H9 (cell line): ENCODE measurements at regions not wholly inside any gene's neighbourhood (a gene's known extent, or its start where the extent isn't known, plus 50 kb on each side); places are given as distances from the start of the nearest gene placed in this dataset.

Source experiments
- DNase-seq: peaks from one replicate; pipeline ENCODE4 v3.0.0-alpha.2; 2017
- H2AFZ ChIP-seq: one replicate; pipeline ENCODE4 v1.6.1; 2013; ENCODE audit warnings: mild to moderate bottlenecking, low read length, control low read depth, moderate library complexity
- H2AK5ac ChIP-seq: 2 replicates; pipeline ENCODE4 v1.6.1; 2013; ENCODE audit warnings: low read length, control low read depth, mixed read lengths; ENCODE audit not compliant: insufficient read length
- H2BK120ac ChIP-seq: one replicate; pipeline ENCODE4 v1.6.1; 2013; ENCODE audit warnings: low read depth, mild to moderate bottlenecking, low read length, control low read depth, inconsistent platforms; ENCODE audit not compliant: poor library complexity, severe bottlenecking
- H2BK12ac ChIP-seq: 2 replicates; pipeline ENCODE4 v1.6.1; 2013; ENCODE audit warnings: low read length, control low read depth, mixed read lengths, low read depth; ENCODE audit not compliant: insufficient read length
- H2BK15ac ChIP-seq: 2 replicates; pipeline ENCODE4 v1.6.1; 2013; ENCODE audit warnings: low read depth, low read length, control low read depth
- H2BK20ac ChIP-seq: one replicate; pipeline ENCODE4 v1.6.1; 2013; ENCODE audit warnings: low read depth, mild to moderate bottlenecking, low read length, control low read depth, inconsistent platforms; ENCODE audit not compliant: poor library complexity, severe bottlenecking
- H2BK5ac ChIP-seq: 2 replicates; pipeline ENCODE4 v1.6.1; 2013; ENCODE audit warnings: low read length, control low read depth, mixed read lengths; ENCODE audit not compliant: insufficient read length
- H3K14ac ChIP-seq: 2 replicates; pipeline ENCODE4 v1.6.1; 2013; ENCODE audit warnings: low read length, control low read depth; ENCODE audit not compliant: insufficient read depth
- H3K18ac ChIP-seq: 2 replicates; pipeline ENCODE4 v1.6.1; 2013; ENCODE audit warnings: low read depth, mild to moderate bottlenecking, mixed read lengths, low read length, control low read depth; ENCODE audit not compliant: insufficient read length
- H3K23ac ChIP-seq: 2 replicates; pipeline ENCODE4 v1.6.1; 2013; ENCODE audit warnings: low read length, control low read depth, mixed read lengths, low read depth; ENCODE audit not compliant: insufficient read length
- H3K23me2 ChIP-seq: 2 replicates; pipeline ENCODE4 v1.6.1; 2013; ENCODE audit warnings: low read depth, mild to moderate bottlenecking, mixed read lengths, low read length, control low read depth; ENCODE audit not compliant: insufficient read length, poor library complexity, severe bottlenecking
- H3K27ac ChIP-seq: 2 replicates; pipeline ENCODE4 v1.5.1; 2013; ENCODE audit warnings: low read length, control low read depth, mixed read lengths, low read depth; ENCODE audit not compliant: insufficient read length
- H3K27me3 ChIP-seq: 2 replicates; pipeline ENCODE4 v1.6.1; 2013; ENCODE audit warnings: low read length, control low read depth, inconsistent platforms; ENCODE audit not compliant: insufficient read depth
- H3K4ac ChIP-seq: 2 replicates; pipeline ENCODE4 v1.6.1; 2013; ENCODE audit warnings: low read depth, mild to moderate bottlenecking, control low read depth, inconsistent platforms, low read length, moderate library complexity
- H3K4me1 ChIP-seq: 2 replicates; pipeline ENCODE4 v1.6.1; 2013; ENCODE audit warnings: low read length, control low read depth, inconsistent platforms; ENCODE audit not compliant: insufficient read depth
- H3K4me2 ChIP-seq: 2 replicates; pipeline ENCODE4 v1.6.1; 2013; ENCODE audit warnings: low read length, control low read depth, mixed read lengths; ENCODE audit not compliant: insufficient read length, insufficient read depth
- H3K56ac ChIP-seq: 2 replicates; pipeline ENCODE4 v1.6.1; 2013; ENCODE audit warnings: low read depth, mild to moderate bottlenecking, mixed read lengths, low read length, control low read depth; ENCODE audit not compliant: insufficient read length
- H3K79me1 ChIP-seq: 2 replicates; pipeline ENCODE4 v1.6.1; 2013; ENCODE audit warnings: low read depth, mild to moderate bottlenecking, moderate library complexity, low read length, control low read depth, inconsistent platforms; ENCODE audit not compliant: insufficient read depth, poor library complexity, severe bottlenecking
- H3K79me2 ChIP-seq: 2 replicates; pipeline ENCODE4 v1.6.1; 2013; ENCODE audit warnings: low read length, control low read depth, inconsistent platforms; ENCODE audit not compliant: insufficient read depth
- H3K9ac ChIP-seq: 2 replicates; pipeline ENCODE4 v1.6.1; 2013; ENCODE audit warnings: low read length, control low read depth, mixed read lengths; ENCODE audit not compliant: insufficient read length; ENCODE audit errors: extremely low read depth
- H3K9me3 ChIP-seq: one replicate; pipeline ENCODE4 v1.6.1; 2013; ENCODE audit warnings: low read depth, low read length, inconsistent platforms; ENCODE audit not compliant: control insufficient read depth
- H3T11ph ChIP-seq: one replicate; pipeline ENCODE4 v1.6.1; 2013; ENCODE audit warnings: mild to moderate bottlenecking, low read length, control low read depth, inconsistent platforms
- H4K20me1 ChIP-seq: one replicate; pipeline ENCODE4 v1.6.1; 2013; ENCODE audit not compliant: control insufficient read depth, insufficient read length, insufficient read depth
- H4K5ac ChIP-seq: 2 replicates; pipeline ENCODE4 v1.6.1; 2013; ENCODE audit warnings: low read depth, mild to moderate bottlenecking, mixed read lengths, low read length, control low read depth; ENCODE audit not compliant: insufficient read length
- H4K8ac ChIP-seq: replicated peaks from 2 replicates; pipeline ENCODE4 v1.6.1; 2013; ENCODE audit warnings: low read length, control low read depth, mixed read lengths, low read depth; ENCODE audit not compliant: insufficient read length
- H4K91ac ChIP-seq: 2 replicates; pipeline ENCODE4 v1.6.1; 2013; ENCODE audit warnings: low read depth, mild to moderate bottlenecking, moderate library complexity, mixed read lengths, low read length, control low read depth; ENCODE audit not compliant: insufficient read length
- H3K27ac Mint-ChIP-seq, 3 experiments: 2 replicates in 2 of 3; 3 replicates in 1 of 3; pipeline ENCODE4 v1.8.0; 2020 to 2021; ENCODE audit warnings: mixed read lengths in 3 of 3, mild to moderate bottlenecking in 1 of 3, moderate library complexity in 1 of 3
- H3K27me3 Mint-ChIP-seq: 2 replicates; pipeline ENCODE4 v1.8.0; 2021; ENCODE audit warnings: low read depth, mild to moderate bottlenecking, moderate library complexity, mixed read lengths
- H3K36me3 Mint-ChIP-seq, 3 experiments: 2 replicates in 2 of 3; 3 replicates in 1 of 3; pipeline ENCODE4 v1.8.0; 2020 to 2021; ENCODE audit warnings: low read depth in 3 of 3, mixed read lengths in 3 of 3; ENCODE audit not compliant: insufficient read depth in 1 of 3
- H3K4me1 Mint-ChIP-seq, 2 experiments: 2 replicates each; pipeline ENCODE4 v1.8.0; 2020; ENCODE audit warnings: mixed read lengths in 2 of 2
- H3K4me3 Mint-ChIP-seq, 2 experiments: 2 replicates in 1 of 2; 3 replicates in 1 of 2; pipeline ENCODE4 v1.8.0; 2020 to 2021; ENCODE audit warnings: mild to moderate bottlenecking in 2 of 2, mixed read lengths in 2 of 2, moderate library complexity in 1 of 2
- H3K9me3 Mint-ChIP-seq, 2 experiments: 2 replicates in 1 of 2; 3 replicates in 1 of 2; pipeline ENCODE4 v1.8.0; 2020; ENCODE audit warnings: mild to moderate bottlenecking in 2 of 2, mixed read lengths in 2 of 2, moderate library complexity in 1 of 2
- CTCF ChIP-seq: fragments of 200-600 bp; sonication (generic); conservative IDR thresholded peaks from 3 replicates; pipeline ENCODE4 v1.8.0; 2021; ENCODE audit warnings: antibody characterized with exemption, mild to moderate bottlenecking
- whole genome bisulfite sequencing: extraction: QIAGEN DNeasy Blood & Tissue Kit; methylation state at CpG from one replicate; pipeline ENCODE4 v1.1.7; 2013; ENCODE audit warnings: missing lambda C conversion rate, low lambda C conversion rate, mixed read lengths; ENCODE audit not compliant: insufficient read length; ENCODE audit errors: extremely low coverage; 5-methylcytosine and 5-hydroxymethylcytosine counted together

- Histone ChIP-seq H2AK5ac (no peak overlapping the region), H3K4ac (no peak overlapping the region), H3K4me1 (no peaks in the 10 kb centered on the region), H3K9ac (no peak overlapping the region), H3K79me2 (no peaks in the 10 kb centered on the region), H4K5ac (no peak overlapping the region), H2BK5ac (no peak overlapping the region), H3K27me3 (no peaks in the 10 kb centered on the region), H4K91ac (no peak overlapping the region), H3T11ph (no peak overlapping the region), H3K56ac (no peak overlapping the region), H4K8ac (no peak overlapping the region), H3K23me2 (no peaks in the 10 kb centered on the region), H4K20me1 (no peaks in the 10 kb centered on the region), H2BK120ac (no peak overlapping the region), H3K18ac (no peak overlapping the region), H2AFZ (no peak overlapping the region), H2BK20ac (no peak overlapping the region), H3K79me1 (no peaks in the 10 kb centered on the region), H3K4me2 (no peak overlapping the region), H3K14ac (no peak overlapping the region), H3K27ac (no peak overlapping the region), H2BK12ac (no peak overlapping the region), H3K9me3 (no peaks in the 10 kb centered on the region), H3K23ac (no peak overlapping the region), H2BK15ac (no peak overlapping the region)
- Mint-ChIP-seq H3K27me3 (no peaks in the 10 kb centered on the region), H3K36me3 (no peaks in the 10 kb centered on the region; a peak in 1 of 7 replicates), H3K4me1 (peaks cover 2% of the 10 kb centered on the region in 2 experiments), H3K9me3 (no peaks in the 10 kb centered on the region), H3K27ac (no peak overlapping the region), H3K4me3 (no peak overlapping the region)
- no peak for DNase-seq
- WGBS: no CpG with 5 or more reads among the region's 10 CpGs
- TF ChIP-seq CTCF: no peak
These were observed 1610.8 kb downstream of the SUCLG1 start for GRCh38 chr2:82848285-82848684.
